PFSK-1 (cell line): ENCODE measurements at regions not wholly inside any gene's neighbourhood (a gene's known extent, or its start where the extent isn't known, plus 50 kb on each side); places are given as distances from the start of the nearest gene placed in this dataset.

Source experiments
- FOXP2 ChIP-seq: optimal IDR thresholded peaks from 2 replicates; pipeline ENCODE3; 2011; ENCODE audit warnings: borderline replicate concordance, control low read depth, inconsistent platforms; ENCODE audit not compliant: insufficient read depth; ENCODE audit errors: extremely low read length, extremely low read depth
- POLR2AphosphoS5 ChIP-seq: IDR thresholded peaks from 2 replicates; pipeline ENCODE4 v1.6.1; 2012; ENCODE audit warnings: low read depth, mild to moderate bottlenecking, control low read depth, low read length, moderate library complexity
- SIN3A ChIP-seq: IDR thresholded peaks from 2 replicates; pipeline ENCODE4 v1.6.1; 2012; ENCODE audit warnings: mild to moderate bottlenecking, low read length, moderate library complexity, borderline replicate concordance; ENCODE audit not compliant: insufficient read depth
- TAF1 ChIP-seq: IDR thresholded peaks from 2 replicates; pipeline ENCODE4 v1.6.1; 2012; ENCODE audit warnings: low read length, control low read depth, borderline replicate concordance; ENCODE audit not compliant: insufficient read depth
- TF ChIP-seq, protein P1 (sequence below), 2 experiments: IDR thresholded peaks; 2 replicates each; pipeline versions ENCODE4 v1.6.1 to v1.8.0; 2011 to 2012; ENCODE audit warnings: low read depth in 2 of 2, low read length in 2 of 2, control low read depth in 1 of 2, inconsistent platforms in 1 of 2, mild to moderate bottlenecking in 1 of 2, moderate library complexity in 1 of 2; ENCODE audit not compliant: insufficient read depth in 1 of 2

DNA sequence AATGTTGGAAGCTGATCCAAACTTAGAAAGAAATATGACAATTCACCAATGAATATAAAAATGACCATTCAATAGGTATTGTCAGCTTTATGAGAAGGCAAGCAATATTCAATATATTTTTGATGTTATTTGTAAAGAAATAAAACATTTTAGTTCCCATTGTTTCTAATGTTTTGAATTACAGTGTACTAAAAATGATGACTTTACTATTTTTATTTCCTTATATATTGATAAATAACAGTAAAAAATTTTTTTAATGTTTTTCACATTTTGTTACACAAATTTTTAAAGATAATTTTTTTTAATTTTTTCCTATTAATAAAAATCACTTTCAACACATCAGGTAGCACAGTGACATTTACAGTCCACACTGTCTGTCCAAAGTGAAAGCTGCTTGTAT, 565.5 kb upstream of the FAM241A start:
- TF ChIP-seq FOXP2, result no peak
- TF ChIP-seq, protein P1, sequence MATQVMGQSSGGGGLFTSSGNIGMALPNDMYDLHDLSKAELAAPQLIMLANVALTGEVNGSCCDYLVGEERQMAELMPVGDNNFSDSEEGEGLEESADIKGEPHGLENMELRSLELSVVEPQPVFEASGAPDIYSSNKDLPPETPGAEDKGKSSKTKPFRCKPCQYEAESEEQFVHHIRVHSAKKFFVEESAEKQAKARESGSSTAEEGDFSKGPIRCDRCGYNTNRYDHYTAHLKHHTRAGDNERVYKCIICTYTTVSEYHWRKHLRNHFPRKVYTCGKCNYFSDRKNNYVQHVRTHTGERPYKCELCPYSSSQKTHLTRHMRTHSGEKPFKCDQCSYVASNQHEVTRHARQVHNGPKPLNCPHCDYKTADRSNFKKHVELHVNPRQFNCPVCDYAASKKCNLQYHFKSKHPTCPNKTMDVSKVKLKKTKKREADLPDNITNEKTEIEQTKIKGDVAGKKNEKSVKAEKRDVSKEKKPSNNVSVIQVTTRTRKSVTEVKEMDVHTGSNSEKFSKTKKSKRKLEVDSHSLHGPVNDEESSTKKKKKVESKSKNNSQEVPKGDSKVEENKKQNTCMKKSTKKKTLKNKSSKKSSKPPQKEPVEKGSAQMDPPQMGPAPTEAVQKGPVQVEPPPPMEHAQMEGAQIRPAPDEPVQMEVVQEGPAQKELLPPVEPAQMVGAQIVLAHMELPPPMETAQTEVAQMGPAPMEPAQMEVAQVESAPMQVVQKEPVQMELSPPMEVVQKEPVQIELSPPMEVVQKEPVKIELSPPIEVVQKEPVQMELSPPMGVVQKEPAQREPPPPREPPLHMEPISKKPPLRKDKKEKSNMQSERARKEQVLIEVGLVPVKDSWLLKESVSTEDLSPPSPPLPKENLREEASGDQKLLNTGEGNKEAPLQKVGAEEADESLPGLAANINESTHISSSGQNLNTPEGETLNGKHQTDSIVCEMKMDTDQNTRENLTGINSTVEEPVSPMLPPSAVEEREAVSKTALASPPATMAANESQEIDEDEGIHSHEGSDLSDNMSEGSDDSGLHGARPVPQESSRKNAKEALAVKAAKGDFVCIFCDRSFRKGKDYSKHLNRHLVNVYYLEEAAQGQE (IDR thresholded peaks at IDR 0.05; ENCODE audit: insufficient read depth in 1 of 2, low read depth in 2 of 2, low read length in 2 of 2), result no peak
- no peak for TF ChIP-seq SIN3A
- no peak for TF ChIP-seq POLR2AphosphoS5
- no peak for TF ChIP-seq TAF1

GRCh38 chr4:111595456-111595855, 549.8 kb upstream of the FAM241A start:
- TF ChIP-seq FOXP2 (no peak), SIN3A (no peak), POLR2AphosphoS5 (no peak), TAF1 (no peak)
- TF ChIP-seq, protein P1 (IDR thresholded peaks at IDR 0.05; ENCODE audit: insufficient read depth in 1 of 2, low read depth in 2 of 2, low read length in 2 of 2), result no peak

GRCh38 chr4:111596491-111596890, 548.8 kb upstream of the FAM241A start:
- TF ChIP-seq FOXP2, result no peak
- TF ChIP-seq, protein P1 (IDR thresholded peaks at IDR 0.05; ENCODE audit: insufficient read depth in 1 of 2, low read depth in 2 of 2, low read length in 2 of 2), result no peak
- TF ChIP-seq TAF1, result no peak
- TF ChIP-seq POLR2AphosphoS5, result no peak
- TF ChIP-seq SIN3A, result no peak

- TF ChIP-seq POLR2AphosphoS5 (no peak), TAF1 (no peak), FOXP2 (no peak), SIN3A (no peak)
- TF ChIP-seq, protein P1 (IDR thresholded peaks at IDR 0.05; ENCODE audit: insufficient read depth in 1 of 2, low read depth in 2 of 2, low read length in 2 of 2), result no peak
Measured at GRCh38 chr4:111601671-111602070, 543.6 kb upstream of the FAM241A start.

- TF ChIP-seq POLR2AphosphoS5, result no peak
- no peak for TF ChIP-seq SIN3A
Measured at GRCh38 chr4:111602848-111603247, 542.4 kb upstream of the FAM241A start.
